Right cardiac atrium (tissue), 5 donors: ENCODE measurements at regions not wholly inside any gene's neighbourhood (a gene's known extent, or its start where the extent isn't known, plus 50 kb on each side); places are given as distances from the start of the nearest gene placed in this dataset.
A peak's percentile ranks its signal among the peaks of the same experiment; 100 is the strongest.

Experiments used
- ATAC-seq, 2 donors: fragments of 200-7000 bp; cut with Tn5 transposase; one replicate each; pipeline versions ENCODE4 v1.8.0 to v1.9.1; 2020; ENCODE audit warnings: moderate library complexity in 2 of 2, mild to moderate bottlenecking in 1 of 2
- DNase-seq, 3 donors: peaks; one replicate each; pipeline ENCODE4 v3.0.0-alpha.2; 2020
- H3K27ac ChIP-seq: one replicate; pipeline ENCODE4 v1.5.1; 2013; ENCODE audit warnings: mild to moderate bottlenecking, low read length, control low read depth, moderate library complexity
- H3K27me3 ChIP-seq: one replicate; pipeline ENCODE4 v1.6.1; 2013; ENCODE audit not compliant: control insufficient read depth, insufficient read depth
- H3K4me1 ChIP-seq: one replicate; pipeline ENCODE4 v1.6.1; 2013; ENCODE audit warnings: low read length; ENCODE audit not compliant: control insufficient read depth, insufficient read depth
- H3K4me3 ChIP-seq: one replicate; pipeline ENCODE4 v1.5.1; 2013; ENCODE audit warnings: low read length, control low read depth
- H3K9me3 ChIP-seq: one replicate; pipeline ENCODE4 v1.6.1; 2013; ENCODE audit warnings: low read length; ENCODE audit not compliant: control insufficient read depth
- WGBS: extraction: QIAGEN DNeasy Blood & Tissue Kit; methylation state at CpG from one replicate; pipeline ENCODE4 v1.1.7; 2013; 5-methylcytosine and 5-hydroxymethylcytosine counted together
- intact Hi-C, 4 donors: fragments of 100-400 bp; cut with DNase I; formaldehyde crosslinking; loops; one replicate each; pipeline versions ENCODE4 v1.11.0 to v1.14.0; 2022 to 2023
- donor health status: healthy with polysubstance abuse.
- donor health status: DM: no; HTN: yes; CAD: no.
- donor health status: DM: no; HTN: no; CAD: no.
- donor health status: DM: no; HTN: yes; CAD: no; lungs with severe emphysema.
- donor health status: DM: yes; HTN: yes; CAD: no.

DNA sequence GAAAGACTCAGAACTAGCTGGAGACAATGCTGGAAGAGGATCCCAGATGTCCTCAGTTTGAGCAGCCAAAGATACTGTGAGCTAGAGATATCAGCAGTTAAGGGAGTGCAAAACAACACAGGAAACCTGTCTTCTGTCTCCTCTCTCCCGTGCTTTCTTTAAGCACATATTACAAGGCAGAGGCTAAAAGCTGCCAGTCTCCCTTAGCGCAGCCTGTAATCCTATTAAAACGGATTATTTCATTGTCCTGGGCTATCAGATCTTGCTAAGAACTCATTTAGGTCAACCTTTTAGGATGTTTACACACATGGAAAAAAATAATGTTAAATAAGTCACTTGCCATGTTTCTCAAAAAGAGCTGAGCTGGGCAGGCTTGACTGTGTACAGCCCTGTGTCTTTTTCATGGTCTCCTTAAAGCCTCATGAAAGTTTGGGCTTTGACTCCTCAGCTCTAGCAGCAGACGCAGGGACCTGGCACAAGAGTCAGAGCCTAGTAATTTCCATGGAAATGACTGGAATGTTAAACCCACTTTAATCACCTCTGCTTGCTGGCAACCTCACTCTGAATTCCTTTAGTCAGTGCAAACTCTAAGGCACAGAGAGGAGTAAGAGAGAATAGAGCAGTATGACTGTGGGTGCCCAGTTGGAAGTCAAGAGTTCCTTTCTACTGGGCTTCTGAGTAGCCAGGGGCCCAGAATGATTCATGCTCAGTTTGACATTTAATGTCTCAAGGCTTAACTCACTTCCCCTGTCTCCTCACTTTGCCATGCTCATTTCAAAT is 491.9 kb downstream of the NTRK3 start:
- ATAC-seq (no peak), DNase-seq (no peak)
- Histone ChIP-seq H3K4me1 (no peaks in the 10 kb centered on the region), H3K27ac (no peak overlapping the region), H3K27me3 (no peaks in the 10 kb centered on the region), H3K4me3 (no peak overlapping the region), H3K9me3 (no peaks in the 10 kb centered on the region)
- WGBS, result 57% methylated on average over 4 of the region's 4 CpGs
- intact Hi-C loops, result no loop called here

DNA sequence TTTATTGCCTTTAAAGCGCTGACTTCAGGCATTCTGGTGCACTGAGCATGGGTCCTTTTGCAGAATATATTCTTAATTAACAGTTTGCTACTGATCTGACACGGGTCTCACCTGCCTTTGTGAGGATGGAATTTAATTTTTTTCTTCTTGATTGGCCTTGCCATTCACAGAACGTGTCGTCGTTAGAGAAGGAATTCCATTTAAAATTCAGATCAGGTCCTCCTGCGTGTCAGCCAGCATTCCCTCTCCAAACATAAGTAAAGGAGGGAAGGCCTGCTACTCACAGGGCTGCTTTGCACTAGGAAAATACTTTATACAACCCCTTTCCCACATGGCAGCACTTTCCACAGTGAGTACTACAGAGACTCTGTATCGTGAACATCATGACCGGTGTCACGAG is 492.7 kb downstream of the NTRK3 start:
- 85% methylated on average over 9 of the region's 9 CpGs for WGBS
- intact Hi-C loops, result no loop called here
- H3K9me3 ChIP-seq, result no peaks in the 10 kb centered on the region
- no peak overlapping the region for H3K27ac ChIP-seq
- H3K27me3 ChIP-seq, result no peaks in the 10 kb centered on the region
- ATAC-seq (no peak), DNase-seq (no peak)
- no peaks in the 10 kb centered on the region for H3K4me1 ChIP-seq
- no peak overlapping the region for H3K4me3 ChIP-seq

DNA sequence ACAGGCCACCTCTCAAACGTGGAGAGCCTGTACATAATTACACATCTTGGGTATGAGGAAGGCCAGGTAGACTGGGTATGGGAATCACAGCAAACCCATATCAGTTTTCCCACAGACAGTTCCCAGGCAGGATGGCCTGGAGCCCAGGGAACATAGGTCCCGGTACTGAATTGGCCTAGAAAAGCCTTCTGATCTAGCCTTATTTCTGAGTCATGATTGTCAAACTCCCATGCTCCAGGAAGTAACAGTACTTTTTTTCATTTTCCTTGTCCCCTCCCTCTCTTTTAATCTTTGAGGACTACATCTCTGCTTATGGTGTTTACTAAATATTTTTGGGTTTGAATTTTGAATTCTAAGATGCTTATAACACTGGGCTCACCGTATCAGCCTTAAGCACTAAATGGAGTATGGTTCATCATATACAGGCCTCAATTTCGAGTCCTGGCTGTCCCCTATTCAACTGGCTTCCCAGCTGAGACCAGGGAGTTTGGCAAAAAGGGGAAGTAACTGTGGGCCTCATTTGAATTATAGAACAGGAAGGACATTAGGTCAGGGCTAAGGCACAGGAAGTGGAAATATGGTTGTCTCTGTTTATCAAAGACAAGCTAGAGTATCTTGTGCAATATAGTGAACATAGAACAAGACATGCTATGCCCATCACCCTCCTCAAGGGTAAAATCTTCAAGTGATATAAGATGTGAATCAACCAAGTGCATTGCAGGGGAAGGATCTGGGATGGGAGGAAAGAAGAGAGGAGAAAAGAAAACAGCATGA is 494.6 kb downstream of the NTRK3 start:
- Histone ChIP-seq H3K27me3 (no peaks in the 10 kb centered on the region), H3K27ac (no peak overlapping the region), H3K4me3 (no peak overlapping the region), H3K9me3 (no peaks in the 10 kb centered on the region), H3K4me1 (no peaks in the 10 kb centered on the region)
- DNase-seq (no peak), ATAC-seq (peak; percentile 59 to 64)
- intact Hi-C loops, result no loop called here
- WGBS, result 64% methylated on average over 4 of the region's 4 CpGs

DNA sequence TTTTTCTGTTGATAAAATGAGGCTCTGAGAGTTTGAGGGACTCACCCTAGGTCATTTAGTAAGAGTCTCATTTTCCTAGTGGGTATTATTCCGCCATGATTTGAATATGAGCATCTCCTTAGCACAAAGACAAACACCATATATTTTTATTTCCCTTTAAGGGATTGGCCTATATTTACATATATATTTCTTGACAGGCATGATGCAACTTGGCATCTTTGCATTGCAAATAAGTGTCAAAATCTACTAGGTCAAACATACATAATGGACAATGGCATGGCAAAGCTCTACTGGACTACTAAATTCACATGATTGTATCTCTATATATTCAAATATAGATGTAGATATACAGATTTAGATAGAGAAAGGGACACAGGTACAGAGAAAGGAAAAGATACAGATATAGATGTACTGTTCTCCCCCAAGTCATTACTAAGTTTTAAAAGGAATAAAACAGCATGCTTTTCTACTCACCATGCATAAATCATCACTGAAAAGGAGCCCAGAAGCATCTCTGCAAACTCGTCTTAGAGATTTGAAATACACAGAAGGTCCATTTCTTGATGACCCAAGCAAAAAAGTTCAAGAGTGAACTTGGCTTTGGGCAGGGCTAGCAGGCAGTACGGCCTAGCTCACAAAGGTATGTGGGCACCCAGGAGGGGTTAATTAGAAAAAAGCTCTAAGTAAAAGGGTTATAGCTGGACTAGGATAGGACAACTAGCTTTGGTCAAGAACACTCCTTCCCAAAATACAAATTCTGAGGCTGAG is 495.8 kb downstream of the NTRK3 start:
- H3K4me1 ChIP-seq, result no peaks in the 10 kb centered on the region
- WGBS, result 94% methylated on average over 3 of the region's 3 CpGs
- DNase-seq (no peak), ATAC-seq (no peak)
- H3K27me3 ChIP-seq, result no peaks in the 10 kb centered on the region
- no peak overlapping the region for H3K4me3 ChIP-seq
- H3K27ac ChIP-seq, result no peak overlapping the region
- intact Hi-C loops, result no loop called here
- H3K9me3 ChIP-seq, result no peaks in the 10 kb centered on the region

DNA sequence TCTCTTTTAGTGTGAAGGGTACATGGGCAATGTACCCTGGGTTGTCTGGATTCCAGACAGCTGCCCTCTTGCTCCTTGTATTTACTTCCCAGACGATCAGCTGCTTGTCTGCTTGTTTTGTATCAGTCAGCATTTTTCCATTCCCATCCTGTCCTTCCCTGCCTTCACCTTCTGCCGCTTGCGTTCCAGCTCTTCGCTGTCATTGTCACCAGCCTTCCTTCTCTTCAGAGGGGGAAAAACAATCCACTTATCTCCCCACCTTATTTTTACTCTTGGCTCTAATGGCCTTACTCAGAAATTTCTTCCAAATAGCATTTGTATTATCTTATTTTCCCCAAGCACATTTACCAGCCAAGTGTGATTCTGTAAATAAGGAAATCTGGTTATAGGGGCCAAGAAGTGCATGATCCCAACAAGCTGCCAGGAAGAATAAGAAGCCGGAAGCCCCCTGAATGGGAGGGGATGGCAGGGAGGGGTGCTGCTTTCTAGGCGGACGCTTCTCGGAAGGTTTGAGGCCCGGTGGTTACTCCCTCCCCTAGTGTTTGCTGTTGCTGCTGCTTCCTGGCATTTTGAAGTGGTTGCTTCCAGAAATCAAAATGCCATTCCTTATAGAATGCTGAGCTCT is 497.6 kb downstream of the NTRK3 start:
- 40% methylated on average over 9 of the region's 9 CpGs for WGBS
- Histone ChIP-seq H3K27me3 (no peaks in the 10 kb centered on the region), H3K27ac (no peak overlapping the region), H3K4me1 (no peaks in the 10 kb centered on the region), H3K9me3 (no peaks in the 10 kb centered on the region), H3K4me3 (no peak overlapping the region)
- DNase-seq (no peak), ATAC-seq (peak in 1 of 2 donors; percentile 50)
- intact Hi-C loops, result no loop called here

DNA sequence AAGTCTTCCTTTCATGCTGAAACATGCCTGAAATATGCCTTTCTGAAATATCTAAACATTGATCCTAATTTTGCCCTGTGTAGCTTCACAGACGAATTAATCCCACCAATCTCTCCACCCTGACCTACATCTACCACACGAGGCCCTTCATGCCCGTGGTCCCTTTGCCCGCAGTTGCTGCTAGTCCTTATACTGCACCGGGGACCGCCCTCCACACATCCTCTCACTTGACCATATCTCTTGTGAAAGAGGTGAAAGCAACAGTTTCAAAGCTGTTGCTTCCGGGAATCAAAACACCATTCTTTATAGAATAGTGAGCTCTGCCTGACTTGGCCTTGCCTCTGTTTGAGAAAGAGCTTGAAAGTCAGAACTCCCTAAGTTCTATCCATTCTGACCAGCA is 499.5 kb downstream of the NTRK3 start:
- intact Hi-C loops, result no loop called here
- DNase-seq (no peak), ATAC-seq (no peak)
- no peaks in the 10 kb centered on the region for H3K9me3 ChIP-seq
- no peak overlapping the region for H3K4me3 ChIP-seq
- H3K27ac ChIP-seq, result no peak overlapping the region
- WGBS, result 91% methylated on average over 7 of the region's 7 CpGs
- no peaks in the 10 kb centered on the region for H3K4me1 ChIP-seq
- H3K27me3 ChIP-seq, result no peaks in the 10 kb centered on the region

DNA sequence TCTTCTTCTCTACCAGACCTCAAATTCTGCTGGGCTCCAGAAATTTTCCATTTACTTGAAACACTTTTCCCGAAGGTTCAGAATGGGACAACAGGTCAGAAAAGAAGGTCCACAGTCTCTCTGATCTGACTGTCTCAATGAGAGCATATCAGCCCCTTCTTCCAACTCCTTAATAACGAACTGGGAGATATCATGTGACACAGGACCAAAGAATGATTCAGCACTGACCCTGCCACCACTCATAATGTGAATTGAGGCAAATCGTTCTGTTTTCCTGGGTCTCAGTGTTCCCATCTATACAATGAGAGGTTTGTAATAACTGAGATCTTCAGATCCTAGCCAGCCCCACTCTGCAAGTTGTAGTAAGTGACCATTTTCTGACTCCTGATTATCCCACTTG is 500.5 kb downstream of the NTRK3 start:
- Histone ChIP-seq H3K27ac (no peak overlapping the region), H3K4me1 (no peaks in the 10 kb centered on the region), H3K9me3 (no peaks in the 10 kb centered on the region), H3K4me3 (no peak overlapping the region), H3K27me3 (no peaks in the 10 kb centered on the region)
- ATAC-seq, result no peak
- 81% methylated on average over 3 of the region's 3 CpGs for WGBS
- DNase-seq, result no peak
- intact Hi-C loops, result no loop called here

DNA sequence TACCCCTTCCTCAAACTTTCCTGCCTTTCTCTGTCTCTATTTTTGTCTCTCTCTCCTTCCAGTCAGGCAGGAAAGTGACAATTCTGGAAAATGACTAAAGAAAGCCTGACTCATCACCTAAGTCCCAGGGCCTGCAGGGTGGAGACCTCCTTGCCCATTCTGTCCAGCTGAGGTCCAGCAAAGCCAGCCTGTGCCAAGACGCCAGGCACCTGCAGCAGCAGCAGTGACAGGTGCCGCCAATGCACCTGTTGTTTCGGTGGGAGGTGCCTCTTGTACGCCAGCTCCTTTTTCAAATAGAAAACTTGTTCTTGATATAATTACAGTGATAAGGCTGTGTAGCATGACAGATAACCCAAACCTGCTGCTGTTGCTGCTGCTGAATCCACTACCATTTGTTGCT is 501.3 kb downstream of the NTRK3 start:
- H3K27ac ChIP-seq, result no peak overlapping the region
- no peak overlapping the region for H3K4me3 ChIP-seq
- no peaks in the 10 kb centered on the region for H3K27me3 ChIP-seq
- 92% methylated on average over 4 of the region's 4 CpGs for WGBS
- no peak for DNase-seq
- no peak for ATAC-seq
- intact Hi-C loops, result no loop called here
- no peaks in the 10 kb centered on the region for H3K4me1 ChIP-seq
- H3K9me3 ChIP-seq, result no peaks in the 10 kb centered on the region

DNA sequence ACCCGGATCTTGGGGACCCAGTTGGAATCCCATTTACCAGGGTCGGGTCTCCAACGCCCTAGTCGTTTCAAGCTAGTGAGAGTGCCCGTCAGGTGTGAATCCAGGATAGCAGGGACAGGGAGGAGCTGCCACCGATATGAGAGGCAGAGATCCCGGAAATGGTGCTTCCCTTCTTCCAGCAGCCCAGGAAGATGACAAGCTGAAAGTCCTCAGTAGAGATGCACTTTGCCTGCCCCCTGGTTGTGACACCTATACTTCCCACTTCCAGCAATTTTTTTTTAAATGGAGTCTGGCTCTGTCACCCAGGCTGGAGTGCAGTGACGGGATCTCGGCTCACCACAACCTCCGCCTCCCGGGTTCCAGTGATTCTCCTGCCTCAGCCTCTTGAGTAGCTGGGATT is 503.0 kb downstream of the NTRK3 start:
- ATAC-seq (no peak), DNase-seq (no peak)
- no peaks in the 10 kb centered on the region for H3K27me3 ChIP-seq
- no peaks in the 10 kb centered on the region for H3K4me1 ChIP-seq
- no peaks in the 10 kb centered on the region for H3K9me3 ChIP-seq
- 66% methylated on average over 11 of the region's 11 CpGs for WGBS
- H3K4me3 ChIP-seq, result no peak overlapping the region
- intact Hi-C loops, result no loop called here
- no peak overlapping the region for H3K27ac ChIP-seq

DNA sequence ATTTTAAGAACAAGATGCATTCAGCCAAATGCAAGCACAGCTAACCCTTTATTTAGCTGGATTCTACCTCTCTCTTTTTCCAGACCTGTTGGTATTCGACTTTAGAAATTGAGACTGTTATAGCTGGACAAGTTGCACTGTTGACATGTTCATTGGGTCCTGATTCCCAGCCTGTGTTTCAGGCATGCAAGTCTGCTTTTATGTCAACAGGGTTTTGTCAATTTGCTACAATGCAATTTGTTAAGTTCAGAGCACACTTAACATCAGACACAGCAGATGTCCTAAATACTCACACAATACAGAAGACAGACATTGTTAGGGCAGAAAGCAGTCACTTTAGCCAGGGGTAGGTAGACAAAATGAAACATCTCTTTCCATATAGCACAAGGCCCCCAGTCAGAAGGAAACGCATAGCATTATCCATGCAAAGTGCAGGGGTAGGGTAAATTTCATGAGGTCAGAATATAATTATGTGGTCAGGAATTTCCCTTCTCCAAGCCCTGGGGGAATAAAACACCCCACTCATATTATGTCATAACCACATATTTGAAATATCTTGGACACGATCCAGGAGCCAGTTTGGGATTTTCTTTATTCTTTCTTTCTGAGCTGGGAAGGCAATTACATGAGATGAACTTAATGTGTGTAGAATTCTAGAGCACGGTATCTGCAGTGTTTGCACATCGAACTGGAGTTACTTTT is 504.1 kb downstream of the NTRK3 start:
- DNase-seq (no peak), ATAC-seq (peak; percentile 48 to 63)
- Histone ChIP-seq H3K27me3 (no peaks in the 10 kb centered on the region), H3K27ac (no peak overlapping the region), H3K9me3 (no peaks in the 10 kb centered on the region), H3K4me3 (no peak overlapping the region), H3K4me1 (no peaks in the 10 kb centered on the region)
- intact Hi-C loops, result no loop called here
- WGBS, result 30% methylated on average over 5 of the region's 5 CpGs
